ENCODE measurements at regions not wholly inside any gene's neighbourhood (a gene's known extent, or its start where the extent isn't known, plus 50 kb on each side); places are given as distances from the start of the nearest gene placed in this dataset.

- no peak overlapping the region for H4K8ac ChIP-seq (ENCODE audit: low read length)
- no peaks in the 10 kb centered on the region for H3K79me1 ChIP-seq (replicated peaks; ENCODE audit: low read length, poor library complexity, severe bottlenecking)
- no CpG with 5 or more reads among the region's 1 CpG for WGBS
- no peak overlapping the region for H2AK5ac ChIP-seq (ENCODE audit: low read length, severe bottlenecking)
- no peak overlapping the region for H3K23ac ChIP-seq (ENCODE audit: low read length in 2 of 2)
- H2AFZ ChIP-seq (ENCODE audit: low read depth, low read length), result no peak overlapping the region
- H4K91ac ChIP-seq (ENCODE audit: low read length), result no peak overlapping the region
- H3K4ac ChIP-seq (ENCODE audit: low read depth in 1 of 2, low read length in 2 of 2), result no peak overlapping the region
- H3K27me3 ChIP-seq (ENCODE audit: control insufficient read depth in 1 of 2, insufficient read depth in 1 of 2, low read length in 2 of 2), result no peaks in the 10 kb centered on the region
- H3K4me1 ChIP-seq (ENCODE audit: control insufficient read depth, insufficient read depth, low read depth, low read length), result no peaks in the 10 kb centered on the region
- H3K27ac ChIP-seq (ENCODE audit: low read length, poor library complexity, severe bottlenecking), result no peak overlapping the region
- no peak overlapping the region for H3K14ac ChIP-seq (ENCODE audit: low read length in 2 of 2)
- no peaks in the 10 kb centered on the region for H3K36me3 ChIP-seq (ENCODE audit: control insufficient read depth in 1 of 2, insufficient read depth in 2 of 2, low read depth in 1 of 2, low read length in 2 of 2)
- H2BK12ac ChIP-seq (ENCODE audit: low read length in 2 of 2), result no peak overlapping the region
- H2BK15ac ChIP-seq (ENCODE audit: low read depth, poor library complexity, severe bottlenecking), result no peak overlapping the region
- no peak overlapping the region for H2BK5ac ChIP-seq (ENCODE audit: low read depth, low read length, poor library complexity, severe bottlenecking)
- no peak overlapping the region for H3K9ac ChIP-seq (ENCODE audit: low read length)
- no peak overlapping the region for H2BK120ac ChIP-seq (ENCODE audit: low read depth, low read length)
- no peaks in the 10 kb centered on the region for H3K9me3 ChIP-seq (ENCODE audit: control insufficient read depth, low read length)
- H3K4me2 ChIP-seq (ENCODE audit: low read length, poor library complexity, severe bottlenecking), result no peak overlapping the region
- H3K18ac ChIP-seq (ENCODE audit: low read depth in 1 of 2, low read length in 2 of 2), result no peak overlapping the region
- no peak for DNase-seq
- no peak overlapping the region for H3K4me3 ChIP-seq (ENCODE audit: insufficient read depth in 1 of 2, low read depth in 1 of 2, low read length in 2 of 2)
These were observed 255.0 kb upstream of the SNX7 start for GRCh38 chr1:98406352-98407088.

GRCh38 chr1:98405581-98406074 lies 255.9 kb upstream of the SNX7 start:
- H3K27me3 ChIP-seq (ENCODE audit: control insufficient read depth in 1 of 2, insufficient read depth in 1 of 2, low read length in 2 of 2), result no peaks in the 10 kb centered on the region
- H3K4me2 ChIP-seq (ENCODE audit: low read length, poor library complexity, severe bottlenecking), result no peak overlapping the region
- H2AK5ac ChIP-seq (ENCODE audit: low read length, severe bottlenecking), result no peak overlapping the region
- no peak overlapping the region for H4K91ac ChIP-seq (ENCODE audit: low read length)
- H3K79me1 ChIP-seq (replicated peaks; ENCODE audit: low read length, poor library complexity, severe bottlenecking), result no peaks in the 10 kb centered on the region
- H2BK12ac ChIP-seq (ENCODE audit: low read length in 2 of 2), result no peak overlapping the region
- no peak overlapping the region for H3K18ac ChIP-seq (ENCODE audit: low read depth in 1 of 2, low read length in 2 of 2)
- peak overlapping the region; percentile 46 for H3K9ac ChIP-seq (ENCODE audit: low read length)
- no peak overlapping the region for H3K27ac ChIP-seq (ENCODE audit: low read length, poor library complexity, severe bottlenecking)
- no peak overlapping the region for H2BK5ac ChIP-seq (ENCODE audit: low read depth, low read length, poor library complexity, severe bottlenecking)
- H3K4me3 ChIP-seq (ENCODE audit: insufficient read depth in 1 of 2, low read depth in 1 of 2, low read length in 2 of 2), result no peak overlapping the region
- no peak overlapping the region for H2AFZ ChIP-seq (ENCODE audit: low read depth, low read length)
- no peak overlapping the region for H2BK120ac ChIP-seq (ENCODE audit: low read depth, low read length)
- no peak overlapping the region for H3K23ac ChIP-seq (ENCODE audit: low read length in 2 of 2)
- no peaks in the 10 kb centered on the region for H3K4me1 ChIP-seq (ENCODE audit: control insufficient read depth, insufficient read depth, low read depth, low read length)
- no peaks in the 10 kb centered on the region for H3K36me3 ChIP-seq (ENCODE audit: control insufficient read depth in 1 of 2, insufficient read depth in 2 of 2, low read depth in 1 of 2, low read length in 2 of 2)
- H3K14ac ChIP-seq (ENCODE audit: low read length in 2 of 2), result no peak overlapping the region
- no peaks in the 10 kb centered on the region for H3K9me3 ChIP-seq (ENCODE audit: control insufficient read depth, low read length)
- H3K4ac ChIP-seq (ENCODE audit: low read depth in 1 of 2, low read length in 2 of 2), result no peak overlapping the region
- WGBS, result 93% methylated on average over 2 of the region's 3 CpGs
- H2BK15ac ChIP-seq (ENCODE audit: low read depth, poor library complexity, severe bottlenecking), result no peak overlapping the region
- peak; percentile 34 for DNase-seq
- H4K8ac ChIP-seq (ENCODE audit: low read length), result no peak overlapping the region

GRCh38 chr1:98404866-98405265 lies 256.7 kb upstream of the SNX7 start:
- Histone ChIP-seq H3K79me1 (replicated peaks; ENCODE audit: low read length, poor library complexity, severe bottlenecking) (no peaks in the 10 kb centered on the region), H2BK15ac (ENCODE audit: low read depth, poor library complexity, severe bottlenecking) (no peak overlapping the region), H3K9me3 (ENCODE audit: control insufficient read depth, low read length) (no peaks in the 10 kb centered on the region), H2BK120ac (ENCODE audit: low read depth, low read length) (no peak overlapping the region), H2BK12ac (ENCODE audit: low read length in 2 of 2) (no peak overlapping the region), H4K91ac (ENCODE audit: low read length) (no peak overlapping the region), H2BK5ac (ENCODE audit: low read depth, low read length, poor library complexity, severe bottlenecking) (no peak overlapping the region), H4K8ac (ENCODE audit: low read length) (no peak overlapping the region), H2AFZ (ENCODE audit: low read depth, low read length) (no peak overlapping the region), H3K18ac (ENCODE audit: low read depth in 1 of 2, low read length in 2 of 2) (no peak overlapping the region), H3K4me3 (ENCODE audit: insufficient read depth in 1 of 2, low read depth in 1 of 2, low read length in 2 of 2) (no peak overlapping the region), H3K27me3 (ENCODE audit: control insufficient read depth in 1 of 2, insufficient read depth in 1 of 2, low read length in 2 of 2) (no peaks in the 10 kb centered on the region), H3K4me1 (ENCODE audit: control insufficient read depth, insufficient read depth, low read depth, low read length) (no peaks in the 10 kb centered on the region), H3K23ac (ENCODE audit: low read length in 2 of 2) (no peak overlapping the region), H2AK5ac (ENCODE audit: low read length, severe bottlenecking) (no peak overlapping the region), H3K14ac (ENCODE audit: low read length in 2 of 2) (no peak overlapping the region), H3K4ac (ENCODE audit: low read depth in 1 of 2, low read length in 2 of 2) (no peak overlapping the region), H3K4me2 (ENCODE audit: low read length, poor library complexity, severe bottlenecking) (no peak overlapping the region), H3K27ac (ENCODE audit: low read length, poor library complexity, severe bottlenecking) (no peak overlapping the region), H3K36me3 (ENCODE audit: control insufficient read depth in 1 of 2, insufficient read depth in 2 of 2, low read depth in 1 of 2, low read length in 2 of 2) (no peaks in the 10 kb centered on the region), H3K9ac (ENCODE audit: low read length) (no peak overlapping the region)
- no peak for DNase-seq
- WGBS, result 100% methylated on average over 1 of the region's 2 CpGs

- no peak overlapping the region for H3K23ac ChIP-seq (ENCODE audit: low read length in 2 of 2)
- no peak overlapping the region for H2BK5ac ChIP-seq (ENCODE audit: low read depth, low read length, poor library complexity, severe bottlenecking)
- H3K27ac ChIP-seq (ENCODE audit: low read length, poor library complexity, severe bottlenecking), result no peak overlapping the region
- no peaks in the 10 kb centered on the region for H3K79me1 ChIP-seq (replicated peaks; ENCODE audit: low read length, poor library complexity, severe bottlenecking)
- H3K4me1 ChIP-seq (ENCODE audit: control insufficient read depth, insufficient read depth, low read depth, low read length), result no peaks in the 10 kb centered on the region
- H3K14ac ChIP-seq (ENCODE audit: low read length in 2 of 2), result no peak overlapping the region
- 100% methylated on average over 1 of the region's 2 CpGs for WGBS
- H3K27me3 ChIP-seq (ENCODE audit: control insufficient read depth in 1 of 2, insufficient read depth in 1 of 2, low read length in 2 of 2), result no peaks in the 10 kb centered on the region
- no peak for DNase-seq
- no peak overlapping the region for H2BK120ac ChIP-seq (ENCODE audit: low read depth, low read length)
- H2AFZ ChIP-seq (ENCODE audit: low read depth, low read length), result no peak overlapping the region
- H3K4ac ChIP-seq (ENCODE audit: low read depth in 1 of 2, low read length in 2 of 2), result no peak overlapping the region
- H3K4me3 ChIP-seq (ENCODE audit: insufficient read depth in 1 of 2, low read depth in 1 of 2, low read length in 2 of 2), result no peak overlapping the region
- H2AK5ac ChIP-seq (ENCODE audit: low read length, severe bottlenecking), result no peak overlapping the region
- H3K9ac ChIP-seq (ENCODE audit: low read length), result no peak overlapping the region
- H3K36me3 ChIP-seq (ENCODE audit: control insufficient read depth in 1 of 2, insufficient read depth in 2 of 2, low read depth in 1 of 2, low read length in 2 of 2), result no peaks in the 10 kb centered on the region
- H4K8ac ChIP-seq (ENCODE audit: low read length), result no peak overlapping the region
- no peak overlapping the region for H3K18ac ChIP-seq (ENCODE audit: low read depth in 1 of 2, low read length in 2 of 2)
- no peak overlapping the region for H2BK15ac ChIP-seq (ENCODE audit: low read depth, poor library complexity, severe bottlenecking)
- no peak overlapping the region for H2BK12ac ChIP-seq (ENCODE audit: low read length in 2 of 2)
- H3K9me3 ChIP-seq (ENCODE audit: control insufficient read depth, low read length), result no peaks in the 10 kb centered on the region
- H4K91ac ChIP-seq (ENCODE audit: low read length), result no peak overlapping the region
- H3K4me2 ChIP-seq (ENCODE audit: low read length, poor library complexity, severe bottlenecking), result no peak overlapping the region
These were observed 257.5 kb upstream of the SNX7 start for GRCh38 chr1:98403963-98404480.

Measured in mesenchymal stem cell (in vitro differentiated cells and primary cell).